IPS-18a (cell line): ENCODE measurements at regions not wholly inside any gene's neighbourhood (a gene's known extent, or its start where the extent isn't known, plus 50 kb on each side); places are given as distances from the start of the nearest gene placed in this dataset.

Experiments used
- H3K27ac ChIP-seq: one replicate; pipeline ENCODE4 v1.5.1; 2013; ENCODE audit warnings: low read length
- H3K27me3 ChIP-seq: one replicate; pipeline ENCODE4 v1.6.1; 2013; ENCODE audit warnings: mild to moderate bottlenecking, low read length; ENCODE audit not compliant: control insufficient read depth, insufficient read depth
- H3K36me3 ChIP-seq: one replicate; pipeline ENCODE4 v1.6.1; 2013; ENCODE audit warnings: low read depth, low read length; ENCODE audit not compliant: control insufficient read depth
- H3K4me1 ChIP-seq: one replicate; pipeline ENCODE4 v1.6.1; 2013; ENCODE audit warnings: low read depth, low read length; ENCODE audit not compliant: control insufficient read depth
- H3K4me3 ChIP-seq: one replicate; pipeline ENCODE4 v1.5.1; 2013; ENCODE audit warnings: low read length
- H3K9ac ChIP-seq: one replicate; pipeline ENCODE4 v1.6.1; 2013; ENCODE audit warnings: mild to moderate bottlenecking, low read length, moderate library complexity
- H3K9me3 ChIP-seq: one replicate; pipeline ENCODE4 v1.6.1; 2013; ENCODE audit warnings: low read depth, low read length; ENCODE audit not compliant: control insufficient read depth

- H3K27me3 ChIP-seq: peaks cover 6% of the 10 kb centered on the region
- no peak overlapping the region for H3K9ac ChIP-seq
- peaks cover 19% of the 10 kb centered on the region for H3K4me1 ChIP-seq
- no peaks in the 10 kb centered on the region for H3K9me3 ChIP-seq
- no peaks in the 10 kb centered on the region for H3K36me3 ChIP-seq
- H3K4me3 ChIP-seq: no peak overlapping the region
- H3K27ac ChIP-seq: no peak overlapping the region
These were observed 65.0 kb downstream of the CBLN1 start for GRCh38 chr16:49216593-49216992.

GRCh38 chr16:49213594-49213993 is 68.0 kb downstream of the CBLN1 start:
- peak overlapping the region; percentile 30 for H3K4me3 ChIP-seq
- no peaks in the 10 kb centered on the region for H3K9me3 ChIP-seq
- no peaks in the 10 kb centered on the region for H3K36me3 ChIP-seq
- H3K27me3 ChIP-seq: peaks cover 6% of the 10 kb centered on the region
- H3K9ac ChIP-seq: no peak overlapping the region
- H3K4me1 ChIP-seq: peaks cover 19% of the 10 kb centered on the region
- H3K27ac ChIP-seq: no peak overlapping the region

- H3K27ac ChIP-seq: no peak overlapping the region
- no peaks in the 10 kb centered on the region for H3K4me1 ChIP-seq
- H3K27me3 ChIP-seq: no peaks in the 10 kb centered on the region
- no peak overlapping the region for H3K9ac ChIP-seq
- H3K9me3 ChIP-seq: no peaks in the 10 kb centered on the region
- H3K36me3 ChIP-seq: no peaks in the 10 kb centered on the region
- H3K4me3 ChIP-seq: no peak overlapping the region
These were observed 77.4 kb downstream of the CBLN1 start for GRCh38 chr16:49204191-49204590.

- Histone ChIP-seq H3K4me3 (no peak overlapping the region), H3K4me1 (no peaks in the 10 kb centered on the region), H3K27ac (no peak overlapping the region), H3K36me3 (no peaks in the 10 kb centered on the region), H3K27me3 (no peaks in the 10 kb centered on the region), H3K9me3 (no peaks in the 10 kb centered on the region), H3K9ac (no peak overlapping the region)
These were observed 78.3 kb downstream of the CBLN1 start for GRCh38 chr16:49203361-49203760.

- H3K27ac ChIP-seq: no peak overlapping the region
- no peaks in the 10 kb centered on the region for H3K9me3 ChIP-seq
- H3K4me1 ChIP-seq: no peaks in the 10 kb centered on the region
- no peaks in the 10 kb centered on the region for H3K27me3 ChIP-seq
- H3K36me3 ChIP-seq: no peaks in the 10 kb centered on the region
- H3K9ac ChIP-seq: no peak overlapping the region
- H3K4me3 ChIP-seq: no peak overlapping the region
These were observed 80.5 kb downstream of the CBLN1 start for GRCh38 chr16:49201118-49201517.

GRCh38 chr16:49200223-49200820 is 81.3 kb downstream of the CBLN1 start:
- H3K9ac ChIP-seq: no peak overlapping the region

GRCh38 chr16:49195237-49195548 is 86.4 kb downstream of the CBLN1 start:
- H3K9ac ChIP-seq: no peak overlapping the region
- H3K27me3 ChIP-seq: no peaks in the 10 kb centered on the region
- H3K36me3 ChIP-seq: no peaks in the 10 kb centered on the region
- no peaks in the 10 kb centered on the region for H3K9me3 ChIP-seq
- no peak overlapping the region for H3K4me3 ChIP-seq
- no peaks in the 10 kb centered on the region for H3K4me1 ChIP-seq
- no peak overlapping the region for H3K27ac ChIP-seq

More at GRCh38 chr16:49200223-49200820, 81.3 kb downstream of the CBLN1 start:
- H3K27ac ChIP-seq: no peak overlapping the region
- no peaks in the 10 kb centered on the region for H3K4me1 ChIP-seq
- no peaks in the 10 kb centered on the region for H3K9me3 ChIP-seq
- H3K36me3 ChIP-seq: no peaks in the 10 kb centered on the region
- H3K27me3 ChIP-seq: no peaks in the 10 kb centered on the region
- no peak overlapping the region for H3K4me3 ChIP-seq

- Histone ChIP-seq H3K27me3 (no peaks in the 10 kb centered on the region), H3K4me3 (no peak overlapping the region), H3K4me1 (no peaks in the 10 kb centered on the region)
These were observed 87.0 kb downstream of the CBLN1 start for GRCh38 chr16:49194537-49195236.

GRCh38 chr16:49193596-49193995 is 88.0 kb downstream of the CBLN1 start:
- Histone ChIP-seq H3K27ac (no peak overlapping the region), H3K9me3 (no peaks in the 10 kb centered on the region), H3K27me3 (no peaks in the 10 kb centered on the region), H3K9ac (no peak overlapping the region), H3K4me1 (no peaks in the 10 kb centered on the region), H3K36me3 (no peaks in the 10 kb centered on the region), H3K4me3 (no peak overlapping the region)

More at GRCh38 chr16:49194537-49195236, 87.0 kb downstream of the CBLN1 start:
- Histone ChIP-seq H3K9me3 (no peaks in the 10 kb centered on the region), H3K9ac (no peak overlapping the region), H3K27ac (no peak overlapping the region), H3K36me3 (no peaks in the 10 kb centered on the region)

GRCh38 chr16:49189286-49189685 is 92.4 kb downstream of the CBLN1 start:
- no peaks in the 10 kb centered on the region for H3K36me3 ChIP-seq
- no peaks in the 10 kb centered on the region for H3K27me3 ChIP-seq
- H3K9me3 ChIP-seq: no peaks in the 10 kb centered on the region
- H3K9ac ChIP-seq: no peak overlapping the region
- H3K4me3 ChIP-seq: no peak overlapping the region
- H3K4me1 ChIP-seq: no peaks in the 10 kb centered on the region
- H3K27ac ChIP-seq: no peak overlapping the region

GRCh38 chr16:49183911-49184310 is 97.7 kb downstream of the CBLN1 start:
- Histone ChIP-seq H3K4me1 (peaks cover 4% of the 10 kb centered on the region), H3K36me3 (no peaks in the 10 kb centered on the region), H3K4me3 (no peak overlapping the region), H3K9ac (no peak overlapping the region), H3K9me3 (no peaks in the 10 kb centered on the region), H3K27me3 (no peaks in the 10 kb centered on the region), H3K27ac (no peak overlapping the region)
